ENCODE measurements at regions not wholly inside any gene's neighbourhood (a gene's known extent, or its start where the extent isn't known, plus 50 kb on each side); places are given as distances from the start of the nearest gene placed in this dataset.

DNA sequence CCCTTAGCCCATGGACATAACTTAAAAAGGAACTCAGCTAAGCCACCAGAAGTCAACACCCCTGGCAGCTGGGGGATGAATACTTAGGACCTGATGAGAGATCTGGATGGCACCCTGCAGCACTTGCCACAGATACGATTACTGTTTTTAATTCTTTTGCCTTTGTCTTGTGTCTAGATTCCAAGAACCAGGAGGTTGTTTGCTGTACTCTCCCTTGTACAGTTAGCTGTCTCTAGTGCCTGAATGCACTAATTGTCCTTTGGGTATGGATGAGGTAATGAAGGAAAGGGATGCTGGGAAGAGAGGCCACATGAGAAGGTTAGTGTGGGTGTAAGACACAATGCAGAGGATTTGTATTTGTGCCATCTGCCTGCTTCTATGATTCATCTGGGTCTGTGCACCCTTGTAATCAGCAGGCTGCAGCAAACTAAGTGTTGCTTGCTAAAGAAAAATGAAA is 385.8 kb downstream of the KCNRG start:
- peak; percentile 83 for DNase-seq (ENCODE audit: low read depth, low spot score)

GRCh38 chr13:50401721-50402465 is 386.6 kb downstream of the KCNRG start:
- no peak overlapping the region for H3K4me3 ChIP-seq (ENCODE audit: low read depth, low read length)
- in situ Hi-C loops (cut with HindIII; ENCODE audit: low sequenced_read_pairs), result no loop called here
- TF ChIP-seq, protein P1, sequence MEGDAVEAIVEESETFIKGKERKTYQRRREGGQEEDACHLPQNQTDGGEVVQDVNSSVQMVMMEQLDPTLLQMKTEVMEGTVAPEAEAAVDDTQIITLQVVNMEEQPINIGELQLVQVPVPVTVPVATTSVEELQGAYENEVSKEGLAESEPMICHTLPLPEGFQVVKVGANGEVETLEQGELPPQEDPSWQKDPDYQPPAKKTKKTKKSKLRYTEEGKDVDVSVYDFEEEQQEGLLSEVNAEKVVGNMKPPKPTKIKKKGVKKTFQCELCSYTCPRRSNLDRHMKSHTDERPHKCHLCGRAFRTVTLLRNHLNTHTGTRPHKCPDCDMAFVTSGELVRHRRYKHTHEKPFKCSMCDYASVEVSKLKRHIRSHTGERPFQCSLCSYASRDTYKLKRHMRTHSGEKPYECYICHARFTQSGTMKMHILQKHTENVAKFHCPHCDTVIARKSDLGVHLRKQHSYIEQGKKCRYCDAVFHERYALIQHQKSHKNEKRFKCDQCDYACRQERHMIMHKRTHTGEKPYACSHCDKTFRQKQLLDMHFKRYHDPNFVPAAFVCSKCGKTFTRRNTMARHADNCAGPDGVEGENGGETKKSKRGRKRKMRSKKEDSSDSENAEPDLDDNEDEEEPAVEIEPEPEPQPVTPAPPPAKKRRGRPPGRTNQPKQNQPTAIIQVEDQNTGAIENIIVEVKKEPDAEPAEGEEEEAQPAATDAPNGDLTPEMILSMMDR (IDR thresholded peaks at IDR 0.05; ENCODE audit: low read depth, low read length), result no peak
- peak; percentile 64 for DNase-seq (ENCODE audit: low read depth, low spot score)

More for the DNA sequence above, 385.8 kb downstream of the KCNRG start:
- TF ChIP-seq, protein P1 (IDR thresholded peaks at IDR 0.05; ENCODE audit: low read depth, low read length), result no peak
- H3K4me3 ChIP-seq (ENCODE audit: low read depth, low read length), result no peak overlapping the region
- in situ Hi-C loops (cut with HindIII; ENCODE audit: low sequenced_read_pairs), result no loop called here

DNA sequence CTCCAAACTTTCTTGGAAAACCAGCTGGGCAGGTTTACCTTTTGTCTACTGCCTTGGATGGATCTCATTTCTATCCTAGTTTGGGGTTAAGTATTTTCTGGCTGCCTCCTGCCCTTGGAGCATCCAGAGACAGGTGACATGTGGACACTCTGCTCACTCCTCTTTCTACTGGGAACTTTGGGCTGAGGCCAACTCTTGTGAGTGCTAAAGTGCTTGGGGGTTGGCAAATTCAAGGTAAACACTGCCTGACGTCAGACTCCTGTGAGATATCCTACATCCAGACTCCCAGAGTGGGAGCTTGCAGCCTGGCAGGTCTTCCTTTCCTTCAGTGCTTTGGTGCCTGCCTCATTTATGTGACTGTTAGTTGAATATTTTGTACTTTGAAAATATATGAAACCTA is 388.1 kb downstream of the KCNRG start:
- in situ Hi-C loops (cut with HindIII; ENCODE audit: low sequenced_read_pairs), result no loop called here
- DNase-seq (ENCODE audit: low read depth, low spot score), result no peak
- H3K4me3 ChIP-seq (ENCODE audit: low read depth, low read length), result no peak overlapping the region
- TF ChIP-seq, protein P1 (IDR thresholded peaks at IDR 0.05; ENCODE audit: low read depth, low read length), result no peak

DNA sequence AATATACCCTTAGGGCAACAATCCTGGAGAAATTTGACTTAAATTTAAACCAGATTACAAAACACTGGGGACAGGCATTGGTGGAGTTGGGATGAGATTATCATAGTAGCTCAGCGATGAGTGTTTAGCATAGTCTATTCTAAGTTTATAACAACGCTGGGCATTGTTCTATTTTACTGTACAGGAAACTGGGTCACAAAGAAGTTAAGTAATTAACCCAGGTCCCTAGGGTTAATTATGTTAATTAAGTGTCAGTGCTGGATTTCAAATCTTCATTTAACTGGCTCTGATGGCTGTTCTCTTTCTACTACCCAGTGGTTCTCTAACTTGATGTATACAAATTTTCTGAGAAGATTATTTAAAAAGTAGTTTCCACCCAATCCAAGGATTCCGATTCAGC is 388.9 kb downstream of the KCNRG start:
- TF ChIP-seq, protein P1 (IDR thresholded peaks at IDR 0.05; ENCODE audit: low read depth, low read length), result no peak
- in situ Hi-C loops (cut with HindIII; ENCODE audit: low sequenced_read_pairs), result no loop called here
- no peak for DNase-seq (ENCODE audit: low read depth, low spot score)
- H3K4me3 ChIP-seq (ENCODE audit: low read depth, low read length), result no peak overlapping the region

GRCh38 chr13:50404769-50405168 is 389.5 kb downstream of the KCNRG start:
- TF ChIP-seq, protein P1 (IDR thresholded peaks at IDR 0.05; ENCODE audit: low read depth, low read length), result no peak
- H3K4me3 ChIP-seq (ENCODE audit: low read depth, low read length), result no peak overlapping the region
- no peak for DNase-seq (ENCODE audit: low read depth, low spot score)
- in situ Hi-C loops (cut with HindIII; ENCODE audit: low sequenced_read_pairs), result no loop called here

- in situ Hi-C loops (cut with HindIII; ENCODE audit: low sequenced_read_pairs), result no loop called here
- no peak for DNase-seq (ENCODE audit: low read depth, low spot score)
- TF ChIP-seq, protein P1 (IDR thresholded peaks at IDR 0.05; ENCODE audit: low read depth, low read length), result no peak
- H3K4me3 ChIP-seq (ENCODE audit: low read depth, low read length), result no peak overlapping the region
These were observed 391.6 kb downstream of the KCNRG start for GRCh38 chr13:50406831-50407230.

All from astrocyte of the spinal cord (primary cell).